ENCODE measurements at regions not wholly inside any gene's neighbourhood (a gene's known extent, or its start where the extent isn't known, plus 50 kb on each side); places are given as distances from the start of the nearest gene placed in this dataset.
A peak's percentile ranks its signal among the peaks of the same experiment; 100 is the strongest.
"Not testable (repeated sequence)": the region's sequence is repeated elsewhere in the genome, so short reads cannot be mapped to it uniquely, and the experiment has no call there.

GRCh38 chr9:31104249-31104648 lies 1280.2 kb upstream of the ACO1 start:
- no peak for DNase-seq

- no peak for DNase-seq
Measured at GRCh38 chr9:31112491-31112890, 1272.0 kb upstream of the ACO1 start.

GRCh38 chr9:31114346-31114745 lies 1270.1 kb upstream of the ACO1 start:
- DNase-seq = no peak

GRCh38 chr9:31119890-31120454 lies 1264.5 kb upstream of the ACO1 start:
- DNase-seq = peak; percentile 4 to 30

GRCh38 chr9:31124389-31124788 lies 1260.1 kb upstream of the ACO1 start:
- no peak for DNase-seq

- no peak for DNase-seq
Measured at GRCh38 chr9:31135567-31135966, 1248.9 kb upstream of the ACO1 start.

- no peak for DNase-seq
Measured at GRCh38 chr9:31136524-31136923, 1247.9 kb upstream of the ACO1 start.

- DNase-seq = no peak
Measured at GRCh38 chr9:31137176-31138160, 1247.0 kb upstream of the ACO1 start.

GRCh38 chr9:31140316-31140715 lies 1244.1 kb upstream of the ACO1 start:
- DNase-seq = no peak

GRCh38 chr9:31142456-31142855 lies 1242.0 kb upstream of the ACO1 start:
- DNase-seq = no peak

- DNase-seq = no peak
Measured at GRCh38 chr9:31144614-31145013, 1239.8 kb upstream of the ACO1 start.

- DNase-seq = no peak
Measured at GRCh38 chr9:31146485-31147166, 1237.8 kb upstream of the ACO1 start.

- DNase-seq = no peak
Measured at GRCh38 chr9:31153250-31153840, 1231.1 kb upstream of the ACO1 start.

GRCh38 chr9:31166516-31166915 lies 1217.9 kb upstream of the ACO1 start:
- no peak for DNase-seq

GRCh38 chr9:31168161-31168560 lies 1216.3 kb upstream of the ACO1 start:
- DNase-seq = no peak

- DNase-seq = no peak
Measured at GRCh38 chr9:31174681-31175080, 1209.8 kb upstream of the ACO1 start.

GRCh38 chr9:31183866-31184265 lies 1200.6 kb upstream of the ACO1 start:
- no peak for DNase-seq

- no peak for DNase-seq
Measured at GRCh38 chr9:31185831-31186230, 1198.6 kb upstream of the ACO1 start.

GRCh38 chr9:31188496-31188895 lies 1195.9 kb upstream of the ACO1 start:
- DNase-seq = no peak

- peak; percentile 17 for DNase-seq
Measured at GRCh38 chr9:31210978-31211570, 1173.4 kb upstream of the ACO1 start.

GRCh38 chr9:31229976-31230375 lies 1154.5 kb upstream of the ACO1 start:
- DNase-seq = not testable (repeated sequence)

GRCh38 chr9:31232485-31232884 lies 1152.0 kb upstream of the ACO1 start:
- DNase-seq = no peak

GRCh38 chr9:31236344-31236743 lies 1148.1 kb upstream of the ACO1 start:
- no peak for DNase-seq
